Mucosa of gallbladder (tissue), 1 donor: ENCODE measurements at regions not wholly inside any gene's neighbourhood (a gene's known extent, or its start where the extent isn't known, plus 50 kb on each side); places are given as distances from the start of the nearest gene placed in this dataset.
"Not testable (repeated sequence)": the region's sequence is repeated elsewhere in the genome, so short reads cannot be mapped to it uniquely, and the experiment has no call there.

Source experiments
- DNase-seq: peaks from one replicate; pipeline ENCODE4 v3.0.0-alpha.2; 2020; ENCODE audit warnings: low spot score
- donor health status: DM: no; HTN: no; CAD: no.

DNA sequence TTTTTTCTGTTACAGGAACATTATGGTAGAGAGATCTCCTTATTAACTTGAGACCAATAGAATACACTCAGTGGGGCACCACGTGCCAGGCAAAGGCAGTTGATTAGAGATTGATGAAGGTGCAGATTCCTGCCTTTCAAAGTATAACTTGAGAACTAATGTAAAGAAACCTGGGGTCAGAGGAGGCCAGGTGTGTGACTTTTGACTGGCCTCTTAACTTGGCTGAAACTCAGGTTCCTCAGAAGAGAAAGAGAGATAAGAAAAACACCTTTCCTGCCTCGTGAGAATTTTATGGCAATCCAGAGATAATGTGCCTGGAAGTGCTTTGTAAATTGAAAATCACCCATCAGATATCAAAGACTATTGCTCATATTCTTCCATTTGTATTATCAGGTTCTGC, 110.7 kb upstream of the GZMB start:
- DNase-seq = no peak

- DNase-seq = no peak
These were observed 107.9 kb upstream of the GZMB start for GRCh38 chr14:24741871-24742270.

DNA sequence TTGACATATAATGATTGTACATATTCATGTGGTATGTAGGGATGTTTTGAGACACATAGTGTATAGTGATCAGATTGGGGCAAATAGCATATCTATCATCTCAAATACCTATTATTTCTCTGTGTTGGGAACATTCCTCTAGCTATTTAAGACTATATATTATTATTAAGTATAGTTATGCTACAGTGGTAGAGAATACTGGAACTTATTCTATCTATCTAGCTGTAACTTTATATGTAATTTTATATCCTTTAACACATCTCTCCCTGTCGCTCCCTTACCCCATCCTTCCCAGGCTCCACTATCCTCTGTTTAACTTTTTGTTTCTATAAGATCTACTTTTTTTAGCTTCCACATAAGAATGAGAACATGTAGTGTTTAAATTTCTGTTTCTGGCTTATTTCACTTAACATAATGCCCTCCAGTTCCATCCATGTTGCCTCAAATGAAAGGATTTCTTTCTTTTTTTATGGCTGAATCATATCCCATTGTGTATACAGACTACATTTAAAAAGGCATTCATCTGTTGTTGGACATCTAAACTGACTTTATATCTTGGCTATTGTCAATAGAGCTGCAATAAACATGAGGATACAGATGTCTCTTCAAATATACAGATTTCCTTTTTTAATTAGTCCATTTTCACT, 102.1 kb upstream of the GZMB start:
- no peak for DNase-seq

DNA sequence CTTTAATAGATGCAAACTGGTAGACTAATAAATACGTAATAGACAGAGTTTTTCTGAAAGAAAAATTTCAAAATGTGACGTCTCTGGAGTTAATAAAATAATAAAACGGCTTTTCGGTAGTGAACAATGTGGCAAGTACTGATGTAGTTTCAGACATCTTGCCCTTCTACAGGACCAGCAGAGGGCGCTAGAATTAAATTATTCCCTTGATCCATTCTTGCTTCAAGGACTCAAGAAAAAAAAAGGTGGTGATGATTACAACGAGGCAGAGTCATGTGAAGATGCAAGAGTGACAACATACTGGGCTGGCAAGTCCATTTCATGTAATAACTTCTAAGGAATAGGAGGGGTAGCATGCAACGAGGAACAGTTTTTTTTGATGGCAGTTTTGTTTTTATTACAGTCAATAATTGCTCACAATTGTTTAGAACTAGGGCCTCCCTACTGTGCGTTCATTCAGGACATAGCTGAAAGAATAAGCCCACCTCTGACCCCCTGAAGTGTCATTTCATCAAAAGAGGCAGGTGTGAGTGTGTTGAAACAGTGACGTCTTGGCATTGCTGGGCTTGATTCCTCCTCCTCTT, 101.0 kb upstream of the GZMB start:
- DNase-seq = peak; percentile 60

- no peak for DNase-seq
These were observed 92.5 kb upstream of the GZMB start for GRCh38 chr14:24726480-24726879.

GRCh38 chr14:24725311-24725710, 91.3 kb upstream of the GZMB start:
- DNase-seq = no peak

DNA sequence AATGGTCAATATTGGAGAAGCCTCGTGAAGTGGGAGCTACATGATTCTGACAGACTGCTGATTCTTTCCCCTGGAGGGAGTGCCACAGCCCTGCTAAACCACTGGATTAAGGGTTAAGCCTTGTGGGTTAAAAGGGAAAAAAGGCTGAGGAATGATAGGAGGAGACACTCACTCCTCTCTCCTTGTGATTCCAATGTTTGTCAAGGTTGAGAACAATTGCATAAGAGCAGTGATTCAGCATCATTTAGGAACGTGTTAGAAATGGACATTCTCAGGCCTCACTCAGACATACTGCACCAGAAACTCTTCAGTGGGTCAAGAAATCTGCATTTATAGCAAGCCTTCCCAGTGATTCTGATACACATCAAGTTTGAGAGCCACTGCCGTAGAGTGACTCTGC, 87.8 kb upstream of the GZMB start:
- no peak for DNase-seq

GRCh38 chr14:24715239-24715638, 81.2 kb upstream of the GZMB start:
- no peak for DNase-seq

DNA sequence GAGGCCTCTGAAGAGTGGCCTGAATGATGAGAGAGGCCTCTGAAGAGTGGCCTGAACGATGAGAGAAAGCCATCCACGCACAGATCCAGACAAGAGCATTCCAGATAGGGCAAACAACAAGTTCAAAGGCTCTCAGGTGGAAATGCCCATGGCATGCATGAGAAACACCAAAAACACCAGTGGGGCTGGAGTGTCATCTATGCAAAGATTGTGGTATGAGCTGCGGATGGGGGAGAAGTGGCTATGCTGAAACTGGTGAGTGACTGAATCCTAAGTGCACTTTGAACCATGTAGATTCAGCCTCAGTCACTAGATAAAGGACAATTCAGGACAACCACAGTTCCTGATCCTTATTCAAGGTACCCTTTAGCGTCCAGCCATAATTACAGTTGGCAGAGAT, 79.4 kb upstream of the GZMB start:
- DNase-seq = no peak

- DNase-seq = no peak
These were observed 78.9 kb upstream of the GZMB start for GRCh38 chr14:24712909-24713308.

DNA sequence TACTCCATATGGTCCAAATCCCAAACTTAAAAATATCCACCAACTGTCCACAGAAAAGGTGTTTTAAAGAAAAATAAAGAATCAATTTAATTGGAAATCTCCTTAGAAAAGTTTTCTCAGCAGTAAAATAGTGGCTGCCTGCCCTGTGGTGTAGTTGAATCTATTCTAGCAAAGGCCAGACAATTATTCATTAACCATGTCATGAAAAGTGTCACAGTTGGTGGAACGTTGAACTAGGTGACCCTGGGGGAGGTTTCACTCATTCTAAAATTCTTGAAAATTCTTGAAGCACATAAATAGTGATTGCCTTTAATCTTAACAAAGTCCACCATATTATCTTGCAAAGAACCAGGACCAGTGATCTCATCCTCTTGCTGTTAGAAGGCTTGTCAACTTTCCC, 78.4 kb upstream of the GZMB start:
- no peak for DNase-seq

DNA sequence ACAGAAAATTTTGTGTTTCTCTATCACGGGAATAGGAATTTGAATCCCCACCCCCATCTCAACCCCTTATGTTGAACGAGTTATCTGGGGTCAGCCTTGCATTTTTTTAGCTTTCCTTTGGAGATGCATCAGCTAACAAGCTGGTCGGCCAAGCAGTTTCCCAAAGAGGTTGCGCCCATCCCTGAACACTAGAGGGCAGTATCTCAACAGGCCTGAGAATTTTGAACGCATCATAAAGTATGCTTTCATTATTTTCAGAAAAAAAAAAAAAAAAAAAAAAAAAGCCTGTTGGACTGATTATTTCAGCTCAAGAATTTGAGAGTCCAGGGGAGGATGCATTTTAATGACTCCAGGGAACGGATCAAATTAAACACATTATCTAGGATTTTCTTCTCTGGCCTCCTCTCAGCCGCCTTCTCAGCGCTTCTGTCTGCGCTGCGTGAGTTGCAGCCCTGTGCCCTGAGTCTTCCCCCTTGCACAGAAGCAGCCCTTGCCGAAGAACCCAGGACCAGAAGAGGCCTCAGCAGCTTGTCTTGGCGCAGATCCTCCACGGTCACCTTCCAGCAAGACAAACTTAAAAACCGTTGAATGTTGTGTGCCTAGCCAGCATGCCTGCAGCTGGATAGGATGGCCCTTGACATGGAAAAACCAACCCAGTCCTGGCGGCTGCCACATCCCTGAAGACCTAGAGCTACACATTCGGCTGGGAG, 76.6 kb upstream of the GZMB start:
- DNase-seq = peak; percentile 64

- DNase-seq = no peak
These were observed 74.7 kb upstream of the GZMB start for GRCh38 chr14:24708684-24709083.

DNA sequence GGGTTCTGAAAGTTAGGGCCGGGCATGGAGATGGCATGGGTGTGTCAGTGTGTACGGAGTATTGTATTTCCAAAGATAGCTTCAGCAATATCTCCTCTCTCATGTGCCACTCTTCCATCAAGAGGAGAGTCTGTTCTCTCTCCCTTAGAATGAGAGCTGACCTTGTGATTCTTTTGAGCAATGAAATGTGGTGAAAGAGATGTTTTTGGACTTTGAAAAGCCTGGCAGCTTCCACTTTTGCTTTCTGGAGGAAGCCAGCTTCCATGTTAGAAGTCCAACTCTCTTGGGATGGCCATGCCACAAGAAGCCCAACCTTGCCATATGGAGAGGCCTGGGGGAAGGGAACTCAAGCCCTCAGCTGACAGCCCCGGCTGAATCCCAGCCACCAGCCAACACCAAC, 72.4 kb upstream of the GZMB start:
- no peak for DNase-seq

- no peak for DNase-seq
These were observed 71.8 kb upstream of the GZMB start for GRCh38 chr14:24705840-24706239.

DNA sequence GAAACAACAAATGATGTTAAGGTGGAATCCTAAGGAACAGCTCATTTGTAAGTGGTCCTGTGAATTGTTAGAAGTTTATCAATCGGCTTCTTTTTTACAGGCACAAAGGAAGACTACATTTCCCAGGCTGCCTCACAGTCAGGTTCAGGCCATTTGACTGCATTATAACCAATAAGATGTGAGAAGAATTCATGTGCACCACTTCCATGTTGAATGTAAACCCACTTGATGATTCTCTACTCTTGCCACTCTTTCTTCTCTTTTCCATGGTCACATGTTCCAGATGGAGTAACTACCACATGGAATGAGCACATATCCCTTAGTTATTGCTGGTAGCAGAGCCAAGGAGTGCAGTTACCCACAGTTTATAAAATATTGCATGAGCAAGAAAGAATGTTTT, 67.1 kb upstream of the GZMB start:
- DNase-seq = no peak

GRCh38 chr14:24700511-24700910, 66.5 kb upstream of the GZMB start:
- DNase-seq = no peak

DNA sequence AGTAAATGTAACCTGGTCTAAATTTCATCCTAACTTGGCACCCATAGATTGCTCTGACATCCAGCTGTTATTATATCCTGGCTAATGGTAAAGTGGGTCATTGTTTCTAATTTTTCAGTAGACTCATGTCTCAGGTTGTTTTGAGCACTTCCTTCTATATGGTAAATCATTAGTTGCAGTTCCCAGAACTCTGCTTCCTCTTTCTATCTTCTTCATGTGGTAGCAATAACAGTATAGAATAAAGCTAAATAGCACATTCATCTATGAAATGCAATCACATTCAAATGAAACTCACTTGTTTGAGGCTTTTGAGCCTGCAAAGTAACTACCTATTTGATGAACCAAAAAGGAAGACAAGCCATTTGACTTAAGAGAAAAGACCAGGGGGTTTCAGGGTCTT, 65.1 kb upstream of the GZMB start:
- no peak for DNase-seq

DNA sequence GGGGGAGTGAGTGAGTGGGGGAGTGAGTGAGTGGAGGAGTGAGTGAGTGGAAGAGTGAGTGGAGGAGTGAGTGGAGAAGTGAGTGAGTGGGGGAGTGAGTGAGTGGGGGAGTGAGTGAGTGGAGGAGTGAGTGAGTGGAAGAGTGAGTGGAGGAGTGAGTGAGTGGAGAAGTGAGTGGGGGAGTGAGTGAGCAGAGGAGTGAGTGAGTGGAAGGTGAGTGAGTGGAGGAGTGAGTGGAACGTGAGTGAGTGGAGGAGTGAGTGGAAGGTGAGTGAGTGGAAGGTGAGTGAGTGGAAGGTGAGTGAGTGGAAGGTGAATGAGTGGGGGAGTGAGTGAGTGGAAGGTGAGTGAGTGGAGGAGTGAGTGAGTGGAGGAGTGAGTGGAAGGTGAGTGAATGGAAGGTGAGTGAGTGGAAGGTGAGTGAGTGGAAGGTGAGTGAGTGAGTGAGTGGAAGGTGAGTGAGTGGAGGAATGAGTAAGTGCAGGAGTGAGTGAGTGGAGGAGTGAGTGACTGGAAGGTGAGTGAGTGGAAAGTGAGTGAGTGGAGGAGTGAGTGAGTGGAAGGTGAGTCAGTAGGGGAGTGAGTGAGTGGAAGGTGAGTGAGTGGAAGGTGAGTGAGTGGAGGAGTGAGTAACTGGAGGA, 62.4 kb upstream of the GZMB start:
- DNase-seq = not testable (repeated sequence)

GRCh38 chr14:24695265-24696241, 61.6 kb upstream of the GZMB start:
- DNase-seq = no peak

GRCh38 chr14:24694680-24695079, 60.7 kb upstream of the GZMB start:
- no peak for DNase-seq

DNA sequence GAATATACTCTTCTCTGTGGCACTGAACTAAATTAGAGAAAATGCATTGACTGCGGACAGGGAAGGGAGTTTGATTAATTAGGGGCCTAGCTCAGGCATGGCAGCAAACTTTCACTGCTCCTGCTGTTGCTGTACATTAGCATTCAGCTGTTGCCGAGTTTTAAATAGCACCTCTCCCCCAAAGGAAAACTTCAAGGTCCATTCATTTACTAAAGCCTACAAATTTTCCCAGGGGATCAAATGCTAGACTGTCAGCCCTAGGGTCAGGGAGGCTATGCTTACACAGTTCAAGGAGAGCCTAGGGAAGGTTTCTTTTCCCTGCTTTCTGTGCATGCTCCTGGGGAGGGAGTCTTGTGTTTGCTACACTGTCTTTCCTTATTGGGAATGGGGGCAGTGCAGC, 60.0 kb upstream of the GZMB start:
- DNase-seq = no peak
